ENCODE measurements at regions not wholly inside any gene's neighbourhood (a gene's known extent, or its start where the extent isn't known, plus 50 kb on each side); places are given as distances from the start of the nearest gene placed in this dataset.
"Not testable (repeated sequence)": the region's sequence is repeated elsewhere in the genome, so short reads cannot be mapped to it uniquely, and the experiment has no call there.

DNA sequence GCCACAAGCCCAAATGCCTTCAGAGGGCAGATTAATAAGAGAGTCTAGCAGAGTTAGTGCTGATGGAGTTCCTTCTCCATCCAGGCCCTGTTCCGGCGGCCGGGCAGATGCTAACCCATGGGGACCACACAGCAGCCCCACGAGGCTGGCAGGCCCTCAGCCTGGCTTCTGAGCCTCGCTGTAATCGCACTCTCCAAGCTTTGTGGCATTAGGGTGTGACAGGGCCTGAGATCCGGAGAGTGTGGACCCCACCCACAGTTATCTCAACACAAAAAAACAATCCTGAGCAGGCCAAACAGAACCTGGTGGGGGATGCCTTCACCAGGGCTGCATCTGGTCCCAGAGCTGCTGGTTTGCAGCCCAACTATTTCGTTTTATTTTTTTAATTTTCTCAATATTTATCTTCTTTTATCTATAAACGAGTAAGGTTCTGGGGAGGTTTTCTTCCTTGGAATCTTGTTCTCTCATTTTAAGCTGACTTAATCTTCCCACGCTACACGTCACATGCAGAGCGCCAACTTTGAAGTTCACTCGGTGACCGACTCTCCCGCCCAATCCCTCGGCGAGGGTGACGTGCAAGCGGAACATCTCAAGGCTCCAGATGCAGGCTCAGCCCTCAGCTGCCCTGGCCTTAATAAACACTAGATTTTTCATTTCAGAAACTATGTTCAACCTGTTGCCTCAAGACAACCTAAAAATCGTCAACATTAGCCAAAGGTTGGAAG, 372.4 kb downstream of the BCL2L11 start:
- H3K9me3 Mint-ChIP-seq; H3K27me3 Mint-ChIP-seq; intact Hi-C loops (cut with micrococcal nuclease); DNase-seq: not testable (repeated sequence)
- Mint-ChIP-seq H3K27ac (peak overlapping the region; percentile 86), H3K36me3 (ENCODE audit: low read depth) (peaks cover 11% of the 10 kb centered on the region), H3K4me3 (peak overlapping the region; percentile 88), H3K4me1 (peaks cover 20% of the 10 kb centered on the region)

DNA sequence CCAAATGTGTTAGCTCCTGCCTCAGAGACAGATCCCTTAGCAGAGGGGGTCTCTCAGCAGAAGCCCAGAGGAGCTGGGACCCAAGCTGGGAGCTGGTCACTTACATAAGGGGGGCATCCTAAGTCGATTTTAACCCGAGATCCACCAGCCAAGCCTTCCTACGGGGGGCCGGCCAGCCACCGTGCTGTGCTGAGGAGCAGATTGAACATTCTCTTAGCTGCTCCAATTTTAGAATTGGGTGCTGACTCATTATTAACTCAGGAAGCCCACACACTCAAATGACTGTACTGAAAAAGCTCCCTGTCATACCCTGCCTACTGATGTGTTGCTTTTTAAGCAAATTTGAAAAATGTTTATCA, 373.0 kb downstream of the BCL2L11 start:
- H3K4me3 Mint-ChIP-seq = peak overlapping the region; percentile 88
- peak; percentile 72 for DNase-seq
- H3K4me1 Mint-ChIP-seq = peaks cover 18% of the 10 kb centered on the region
- peak overlapping the region; percentile 86 for H3K27ac Mint-ChIP-seq
- intact Hi-C loops (cut with micrococcal nuclease); H3K9me3 Mint-ChIP-seq; H3K27me3 Mint-ChIP-seq; H3K36me3 Mint-ChIP-seq (ENCODE audit: low read depth): not testable (repeated sequence)

DNA sequence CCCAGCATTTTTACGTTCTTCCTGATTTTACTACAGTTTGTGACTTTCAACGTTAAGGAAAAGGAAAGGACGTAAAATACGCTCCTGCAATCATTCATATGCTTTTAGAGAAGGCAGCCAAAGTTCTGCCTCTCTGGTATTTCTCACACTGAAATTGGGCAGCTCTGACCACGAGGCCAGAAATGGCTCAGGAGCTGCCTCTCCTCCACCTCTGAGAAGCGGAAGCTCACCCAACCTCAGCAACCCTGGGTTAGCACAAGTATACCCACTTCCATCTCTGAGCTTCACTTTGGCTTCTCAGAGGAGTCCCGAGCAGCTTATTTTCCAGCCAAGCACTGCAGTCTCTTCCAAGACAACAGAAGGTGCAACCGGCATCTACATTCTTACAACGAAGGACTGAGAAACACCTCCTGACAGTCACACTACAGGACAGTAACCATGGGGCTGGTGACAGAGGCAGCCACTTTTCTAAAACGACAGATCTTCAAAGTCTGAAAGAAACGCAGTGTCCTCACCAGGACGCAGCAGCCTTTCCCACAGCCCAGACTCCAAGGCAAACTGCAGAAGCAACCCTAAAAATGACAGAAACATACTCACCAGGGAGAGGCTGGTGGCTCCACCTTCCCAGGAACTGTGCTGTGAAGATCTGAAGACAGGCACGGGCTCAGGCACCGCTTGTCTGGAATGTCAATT, 373.7 kb downstream of the BCL2L11 start:
- peak; percentile 82 for DNase-seq
- H3K27me3 Mint-ChIP-seq; intact Hi-C loops (cut with micrococcal nuclease); H3K9me3 Mint-ChIP-seq; H3K36me3 Mint-ChIP-seq (ENCODE audit: low read depth): not testable (repeated sequence)
- Mint-ChIP-seq H3K4me3 (peak overlapping the region; percentile 88), H3K27ac (peak overlapping the region; percentile 80), H3K4me1 (peaks cover 18% of the 10 kb centered on the region)

DNA sequence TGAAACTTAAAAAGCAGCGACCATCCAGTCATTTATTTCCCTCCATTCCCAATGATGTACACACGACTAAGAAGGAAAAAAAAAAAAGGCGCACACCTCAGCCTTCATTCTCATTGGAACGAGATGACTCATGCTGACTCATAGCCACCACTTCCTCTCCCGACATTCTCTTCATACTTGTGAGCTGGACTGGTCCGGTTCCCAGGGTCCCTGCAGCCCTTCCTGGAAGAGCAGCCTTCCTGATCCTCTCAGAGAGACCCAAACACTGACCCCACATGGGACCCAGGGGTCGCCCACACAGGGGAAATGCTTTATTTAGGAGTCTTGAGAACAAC, 374.2 kb downstream of the BCL2L11 start:
- not testable (repeated sequence) for H3K9me3 Mint-ChIP-seq
- peak overlapping the region; percentile 80 for H3K27ac Mint-ChIP-seq

DNA sequence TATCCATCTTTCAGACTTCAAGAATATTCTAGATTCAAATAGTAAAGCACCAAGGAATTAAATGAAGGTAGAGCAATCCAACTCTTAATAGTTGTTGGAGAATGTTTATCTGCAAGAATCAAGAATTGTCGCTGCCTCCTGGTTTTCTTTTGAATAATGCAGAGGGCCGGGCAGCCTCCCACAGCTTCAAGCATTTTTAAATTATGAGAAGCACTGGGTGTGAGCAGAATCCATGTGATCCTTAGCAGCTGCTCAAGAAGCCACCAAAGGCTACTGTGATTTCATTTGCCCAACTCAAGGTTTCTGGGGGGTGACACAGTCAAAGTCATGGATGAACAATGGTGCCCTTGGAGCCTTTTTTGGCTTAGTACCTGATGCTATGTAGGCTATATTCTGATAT, 374.9 kb downstream of the BCL2L11 start:
- DNase-seq; H3K27me3 Mint-ChIP-seq; H3K27ac Mint-ChIP-seq; intact Hi-C loops (cut with micrococcal nuclease); H3K4me3 Mint-ChIP-seq; H3K36me3 Mint-ChIP-seq (ENCODE audit: low read depth); H3K9me3 Mint-ChIP-seq: not testable (repeated sequence)
- peaks cover 18% of the 10 kb centered on the region for H3K4me1 Mint-ChIP-seq

More for the DNA sequence above, 374.2 kb downstream of the BCL2L11 start:
- H3K27me3 Mint-ChIP-seq; intact Hi-C loops (cut with micrococcal nuclease); DNase-seq; H3K36me3 Mint-ChIP-seq (ENCODE audit: low read depth): not testable (repeated sequence)
- Mint-ChIP-seq H3K4me3 (peak overlapping the region; percentile 73), H3K4me1 (peaks cover 18% of the 10 kb centered on the region)

DNA sequence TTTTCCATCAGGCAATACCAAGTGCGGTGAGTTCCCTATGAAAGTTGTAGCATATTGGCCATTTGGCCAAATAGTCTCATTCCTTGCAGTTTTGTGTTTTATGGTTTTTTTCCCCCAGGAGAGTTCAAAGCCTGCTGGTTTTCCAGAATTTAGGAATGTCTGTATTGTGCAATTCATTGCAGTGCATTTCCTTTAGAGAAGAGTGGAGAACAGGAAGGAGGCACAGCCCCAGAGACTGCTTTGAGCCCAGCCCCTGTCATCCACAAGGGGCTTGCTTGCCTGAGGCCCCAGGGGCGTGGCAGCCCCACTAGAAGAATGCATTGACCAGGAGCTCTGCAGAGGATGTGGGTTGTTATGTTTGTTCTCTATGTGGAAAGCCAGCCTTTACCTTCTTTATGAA, 375.5 kb downstream of the BCL2L11 start:
- not testable (repeated sequence) for H3K27me3 Mint-ChIP-seq

DNA sequence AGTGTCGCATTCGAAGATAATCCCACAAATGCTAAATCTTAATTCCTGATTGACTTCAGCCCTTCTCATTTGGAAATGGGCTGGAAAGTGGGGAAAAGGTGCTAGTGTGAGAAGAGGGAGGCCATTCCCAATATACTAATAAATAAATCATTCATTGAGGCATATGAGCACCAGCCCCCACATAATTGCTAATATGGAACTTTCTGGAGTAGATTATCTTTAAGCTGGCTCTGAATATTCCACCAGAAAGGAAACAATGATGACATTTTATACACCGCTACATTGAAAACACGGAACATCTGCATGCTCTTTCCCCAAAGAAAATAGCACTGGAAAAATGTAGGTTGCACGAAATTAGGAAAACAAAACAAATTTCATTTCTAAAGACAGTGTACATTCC, 376.1 kb downstream of the BCL2L11 start:
- intact Hi-C loops (cut with micrococcal nuclease); H3K27me3 Mint-ChIP-seq; H3K4me3 Mint-ChIP-seq; DNase-seq; H3K27ac Mint-ChIP-seq; H3K9me3 Mint-ChIP-seq; H3K36me3 Mint-ChIP-seq (ENCODE audit: low read depth): not testable (repeated sequence)
- H3K4me1 Mint-ChIP-seq = peaks cover 13% of the 10 kb centered on the region

More for the DNA sequence above, 375.5 kb downstream of the BCL2L11 start:
- H3K36me3 Mint-ChIP-seq (ENCODE audit: low read depth); DNase-seq; H3K9me3 Mint-ChIP-seq; intact Hi-C loops (cut with micrococcal nuclease); H3K4me3 Mint-ChIP-seq; H3K27ac Mint-ChIP-seq: not testable (repeated sequence)
- H3K4me1 Mint-ChIP-seq = peaks cover 18% of the 10 kb centered on the region

DNA sequence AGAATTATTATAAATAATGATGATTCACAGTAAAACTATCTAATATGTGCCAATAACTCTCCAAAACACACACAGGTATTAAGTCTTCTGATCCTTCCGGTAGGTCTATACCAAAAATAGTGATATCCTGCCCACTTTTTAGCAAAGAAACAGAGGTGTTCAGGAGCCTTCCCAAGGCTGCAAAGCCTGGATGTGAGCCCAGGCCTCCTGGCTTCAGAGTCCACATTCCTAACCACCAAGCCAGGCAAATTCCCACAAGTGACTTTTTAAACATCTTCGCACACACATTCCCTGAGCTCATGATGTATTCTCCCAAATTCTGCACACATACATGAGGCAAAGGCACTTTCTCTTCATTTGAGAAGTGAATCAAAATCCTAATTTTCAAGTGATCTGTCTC, 376.6 kb downstream of the BCL2L11 start:
- intact Hi-C loops (cut with micrococcal nuclease); H3K4me3 Mint-ChIP-seq: not testable (repeated sequence)

DNA sequence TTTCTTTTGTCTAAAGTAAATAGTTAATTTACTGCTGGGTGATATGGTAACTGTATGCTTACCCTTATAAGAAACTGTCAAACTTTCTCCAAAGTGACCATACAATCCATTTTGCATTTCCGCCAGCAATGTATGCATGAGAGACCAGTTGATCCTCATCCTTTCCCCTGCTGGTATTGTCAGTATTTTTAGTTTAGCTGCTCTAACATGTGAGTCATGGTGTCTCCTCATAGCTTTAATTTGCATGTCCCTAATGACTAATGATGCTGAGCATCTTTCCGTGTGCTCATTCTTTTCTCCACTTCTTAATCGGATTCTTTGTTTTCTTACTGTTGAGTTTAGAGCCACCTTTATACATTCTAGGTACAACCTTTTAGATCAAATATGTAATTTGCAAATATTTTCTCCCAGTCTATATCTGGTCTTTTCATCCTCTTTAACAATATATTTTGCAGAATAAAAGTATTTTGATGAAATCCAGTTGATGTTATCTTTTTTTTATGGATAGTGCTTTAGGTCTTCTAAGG, 379.9 kb downstream of the BCL2L11 start:
- DNase-seq; intact Hi-C loops (cut with micrococcal nuclease); H3K9me3 Mint-ChIP-seq; H3K4me3 Mint-ChIP-seq; H3K36me3 Mint-ChIP-seq (ENCODE audit: low read depth); H3K27me3 Mint-ChIP-seq; H3K27ac Mint-ChIP-seq: not testable (repeated sequence)
- peaks cover 20% of the 10 kb centered on the region for H3K4me1 Mint-ChIP-seq

More for the DNA sequence above, 376.6 kb downstream of the BCL2L11 start:
- H3K36me3 Mint-ChIP-seq (ENCODE audit: low read depth); DNase-seq; H3K27me3 Mint-ChIP-seq; H3K27ac Mint-ChIP-seq; H3K9me3 Mint-ChIP-seq: not testable (repeated sequence)
- H3K4me1 Mint-ChIP-seq = peaks cover 10% of the 10 kb centered on the region

DNA sequence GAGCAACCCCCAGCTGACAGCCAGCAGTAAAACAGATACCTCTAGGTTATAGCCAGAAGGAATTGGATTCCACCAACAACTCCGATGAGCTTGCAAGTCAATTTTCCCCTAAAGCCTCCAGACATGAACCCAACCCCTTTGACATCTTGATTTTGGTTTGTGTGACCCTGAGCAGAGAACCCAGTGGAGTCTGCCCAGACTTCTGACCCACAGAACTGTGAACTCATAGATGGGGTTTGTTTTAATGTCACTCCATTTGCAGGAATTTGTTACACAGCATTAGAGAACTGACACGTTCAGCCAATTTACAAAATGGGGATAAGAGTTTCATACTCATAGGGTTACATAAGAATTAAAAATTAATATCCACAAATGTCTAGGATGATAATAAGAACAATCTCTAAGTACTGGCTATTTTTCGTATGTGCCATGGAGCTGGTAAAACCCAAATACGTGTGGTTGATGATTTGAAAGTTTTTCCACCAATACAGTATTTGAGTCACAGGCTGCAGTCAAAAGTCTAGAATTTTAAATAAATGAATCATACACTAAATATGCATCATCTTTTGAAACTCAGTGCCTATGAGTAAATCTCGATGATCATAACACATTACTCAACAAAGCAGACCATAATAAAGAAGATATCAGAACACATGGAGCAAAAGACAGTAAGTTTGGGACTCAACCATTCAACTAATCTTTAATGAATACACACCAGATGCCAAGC, 380.0 kb downstream of the ANAPC1 start:
- DNase-seq; H3K36me3 Mint-ChIP-seq (ENCODE audit: low read depth); H3K27me3 Mint-ChIP-seq; intact Hi-C loops (cut with micrococcal nuclease); H3K9me3 Mint-ChIP-seq: not testable (repeated sequence)
- peaks cover 25% of the 10 kb centered on the region for H3K4me1 Mint-ChIP-seq
- peak overlapping the region; percentile 92 for H3K27ac Mint-ChIP-seq
- peak overlapping the region; percentile 41 for H3K4me3 Mint-ChIP-seq

DNA sequence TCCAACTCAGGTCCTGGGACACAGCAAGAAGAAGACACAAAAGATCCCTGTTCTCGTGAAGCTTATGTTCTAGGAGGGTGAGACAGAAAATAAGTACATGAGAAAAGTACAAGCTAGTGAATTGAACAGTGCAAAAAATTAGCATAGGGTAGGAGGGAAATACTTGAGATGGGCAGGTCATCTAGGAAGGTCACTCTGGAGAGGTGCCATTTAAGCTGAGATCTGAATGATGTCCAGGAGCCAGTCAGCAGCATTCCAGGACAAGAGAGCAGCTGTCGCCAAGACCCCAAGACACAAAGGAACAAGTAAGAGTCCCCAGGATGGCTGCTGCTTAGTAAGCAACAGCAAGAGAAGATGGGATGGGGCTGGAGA, 379.4 kb downstream of the ANAPC1 start:
- intact Hi-C loops (cut with micrococcal nuclease) = not testable (repeated sequence)

DNA sequence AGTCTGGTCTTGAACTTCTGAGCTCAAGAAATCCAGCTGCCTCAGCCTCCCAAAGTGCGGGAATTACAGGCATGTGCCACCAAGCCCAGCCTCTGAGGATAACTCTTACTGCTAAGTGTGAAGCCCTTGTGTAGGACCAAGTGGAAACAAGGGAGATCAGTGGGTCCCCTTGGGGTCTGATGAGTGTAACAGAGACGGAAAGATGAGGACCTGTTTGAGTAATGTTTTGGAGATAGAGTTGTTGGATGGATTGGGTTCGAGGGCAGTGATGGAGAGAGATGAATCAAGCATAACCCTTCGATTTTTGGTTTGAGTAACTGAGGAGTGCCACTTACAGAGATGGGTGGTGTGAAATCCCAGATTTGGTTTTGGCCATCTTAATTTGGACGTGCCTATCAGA, 378.7 kb downstream of the ANAPC1 start:
- H3K9me3 Mint-ChIP-seq; H3K36me3 Mint-ChIP-seq (ENCODE audit: low read depth); H3K27me3 Mint-ChIP-seq; H3K4me3 Mint-ChIP-seq; DNase-seq; intact Hi-C loops (cut with micrococcal nuclease): not testable (repeated sequence)
- Mint-ChIP-seq H3K4me1 (peaks cover 28% of the 10 kb centered on the region), H3K27ac (peak overlapping the region; percentile 37)

More for the DNA sequence above, 379.4 kb downstream of the ANAPC1 start:
- not testable (repeated sequence) for DNase-seq; H3K9me3 Mint-ChIP-seq; H3K36me3 Mint-ChIP-seq (ENCODE audit: low read depth); H3K27me3 Mint-ChIP-seq
- H3K27ac Mint-ChIP-seq = peak overlapping the region; percentile 92
- peak overlapping the region; percentile 41 for H3K4me3 Mint-ChIP-seq
- H3K4me1 Mint-ChIP-seq = peaks cover 26% of the 10 kb centered on the region

DNA sequence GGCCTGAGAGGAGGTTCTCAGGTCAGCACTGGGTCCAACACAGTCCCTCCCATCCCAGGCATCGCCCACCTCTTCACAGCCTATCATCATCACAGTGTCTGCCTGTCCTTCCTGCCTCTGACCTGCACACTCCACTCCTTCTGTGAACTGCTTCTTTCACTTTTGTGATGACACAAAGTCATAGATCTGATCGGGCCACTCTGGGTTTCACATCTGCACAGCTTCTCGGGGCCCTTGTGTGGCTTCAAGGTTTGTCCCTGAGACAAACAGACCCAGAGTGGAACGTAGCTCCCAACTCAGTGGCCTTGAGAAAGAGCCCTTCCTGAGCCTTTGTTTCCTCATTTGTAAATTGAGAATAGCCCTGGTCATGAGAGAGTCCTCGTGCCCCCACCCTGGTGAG, 377.1 kb downstream of the ANAPC1 start:
- H3K4me3 Mint-ChIP-seq = peak overlapping the region; percentile 19
- DNase-seq = peak; percentile 82
- H3K4me1 Mint-ChIP-seq = peaks cover 28% of the 10 kb centered on the region
- H3K9me3 Mint-ChIP-seq; H3K36me3 Mint-ChIP-seq (ENCODE audit: low read depth); H3K27me3 Mint-ChIP-seq; intact Hi-C loops (cut with micrococcal nuclease): not testable (repeated sequence)
- peak overlapping the region; percentile 82 for H3K27ac Mint-ChIP-seq

DNA sequence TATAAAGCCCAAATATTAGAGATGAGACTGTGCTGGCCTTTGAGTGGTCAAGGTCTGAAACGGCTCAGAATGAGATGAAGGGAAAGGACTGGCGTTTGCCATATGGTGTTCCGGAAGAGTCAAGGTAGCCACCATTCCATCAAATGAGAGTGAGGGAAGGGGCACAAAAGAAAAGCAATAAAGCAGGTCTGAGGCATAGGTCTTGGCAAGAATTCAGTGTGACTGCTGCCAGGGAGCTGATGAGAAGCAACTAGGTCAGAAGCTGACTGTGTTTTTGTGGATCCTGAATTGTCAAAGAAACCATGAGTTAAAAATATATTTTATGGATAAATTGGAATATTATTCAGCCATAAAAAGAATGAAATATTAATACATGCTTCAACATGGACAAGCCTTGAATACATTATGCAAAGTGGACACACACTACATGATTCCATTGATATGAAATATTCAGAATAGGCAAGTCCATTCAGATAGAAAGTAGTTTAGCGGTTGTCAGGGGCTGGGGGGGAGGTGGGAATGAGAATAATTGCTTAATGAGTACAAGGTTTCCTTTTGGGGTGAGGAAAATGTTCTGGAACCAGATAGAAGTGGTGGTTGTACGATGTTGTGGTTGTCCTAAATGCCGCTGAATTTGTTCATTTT, 374.6 kb downstream of the ANAPC1 start:
- H3K27me3 Mint-ChIP-seq; H3K9me3 Mint-ChIP-seq; H3K4me3 Mint-ChIP-seq; H3K36me3 Mint-ChIP-seq (ENCODE audit: low read depth); DNase-seq; intact Hi-C loops (cut with micrococcal nuclease): not testable (repeated sequence)
- Mint-ChIP-seq H3K27ac (peak overlapping the region; percentile 41), H3K4me1 (peaks cover 31% of the 10 kb centered on the region)
